ENCODE measurements at regions not wholly inside any gene's neighbourhood (a gene's known extent, or its start where the extent isn't known, plus 50 kb on each side); places are given as distances from the start of the nearest gene placed in this dataset.

- H3K9me3 ChIP-seq (ENCODE audit: control insufficient read depth, low read length), result no peaks in the 10 kb centered on the region
- no peak for TF ChIP-seq CTCF (IDR thresholded peaks at IDR 0.05)
- no peaks in the 10 kb centered on the region for H3K4me1 ChIP-seq
- H3K27me3 ChIP-seq (ENCODE audit: control insufficient read depth, insufficient read depth, low read length), result no peaks in the 10 kb centered on the region
- H3K4me2 ChIP-seq (ENCODE audit: low read length), result no peak overlapping the region
- no peak overlapping the region for H3K27ac ChIP-seq
- no peak overlapping the region for H3K4me3 ChIP-seq (ENCODE audit: low read depth, low read length)
- no peak overlapping the region for H3K9ac ChIP-seq
- H3K36me3 ChIP-seq (ENCODE audit: control insufficient read depth, insufficient read depth, low read length), result no peaks in the 10 kb centered on the region
- H2AFZ ChIP-seq, result no peak overlapping the region
- no peaks in the 10 kb centered on the region for H3K79me2 ChIP-seq
These were observed 75.8 kb upstream of the E2F3 start for GRCh38 chr6:20325641-20326421.

GRCh38 chr6:20326422-20326728, 75.3 kb upstream of the E2F3 start:
- H3K9me3 ChIP-seq (ENCODE audit: control insufficient read depth, low read length), result no peaks in the 10 kb centered on the region
- H3K79me2 ChIP-seq, result no peaks in the 10 kb centered on the region
- no peak overlapping the region for H3K9ac ChIP-seq
- no peak overlapping the region for H3K4me2 ChIP-seq (ENCODE audit: low read length)
- no peak for TF ChIP-seq CTCF (IDR thresholded peaks at IDR 0.05)
- no peaks in the 10 kb centered on the region for H3K36me3 ChIP-seq (ENCODE audit: control insufficient read depth, insufficient read depth, low read length)
- no peaks in the 10 kb centered on the region for H3K27me3 ChIP-seq (ENCODE audit: control insufficient read depth, insufficient read depth, low read length)
- H3K27ac ChIP-seq, result no peak overlapping the region
- no peak overlapping the region for H2AFZ ChIP-seq
- H3K4me1 ChIP-seq, result no peaks in the 10 kb centered on the region
- H3K4me3 ChIP-seq (ENCODE audit: low read depth, low read length), result no peak overlapping the region

GRCh38 chr6:20327141-20327540, 74.5 kb upstream of the E2F3 start:
- H3K27ac ChIP-seq, result no peak overlapping the region
- no peaks in the 10 kb centered on the region for H3K79me2 ChIP-seq
- no peaks in the 10 kb centered on the region for H3K4me1 ChIP-seq
- no peak overlapping the region for H3K4me2 ChIP-seq (ENCODE audit: low read length)
- no peak overlapping the region for H3K4me3 ChIP-seq (ENCODE audit: low read depth, low read length)
- no peaks in the 10 kb centered on the region for H3K27me3 ChIP-seq (ENCODE audit: control insufficient read depth, insufficient read depth, low read length)
- H3K9me3 ChIP-seq (ENCODE audit: control insufficient read depth, low read length), result no peaks in the 10 kb centered on the region
- H3K9ac ChIP-seq, result no peak overlapping the region
- TF ChIP-seq CTCF (IDR thresholded peaks at IDR 0.05), result no peak
- H3K36me3 ChIP-seq (ENCODE audit: control insufficient read depth, insufficient read depth, low read length), result no peaks in the 10 kb centered on the region
- H2AFZ ChIP-seq, result no peak overlapping the region

GRCh38 chr6:20328266-20328923, 73.3 kb upstream of the E2F3 start:
- Histone ChIP-seq H3K27me3 (ENCODE audit: control insufficient read depth, insufficient read depth, low read length) (no peaks in the 10 kb centered on the region), H3K36me3 (ENCODE audit: control insufficient read depth, insufficient read depth, low read length) (no peaks in the 10 kb centered on the region), H3K9ac (no peak overlapping the region), H3K27ac (no peak overlapping the region), H3K9me3 (ENCODE audit: control insufficient read depth, low read length) (no peaks in the 10 kb centered on the region), H3K4me2 (ENCODE audit: low read length) (no peak overlapping the region), H3K4me1 (no peaks in the 10 kb centered on the region), H3K79me2 (no peaks in the 10 kb centered on the region), H3K4me3 (ENCODE audit: low read depth, low read length) (no peak overlapping the region), H2AFZ (no peak overlapping the region)
- no peak for TF ChIP-seq CTCF (IDR thresholded peaks at IDR 0.05)

- Histone ChIP-seq H3K4me2 (ENCODE audit: low read length) (no peak overlapping the region), H3K9ac (no peak overlapping the region), H3K9me3 (ENCODE audit: control insufficient read depth, low read length) (no peaks in the 10 kb centered on the region), H2AFZ (no peak overlapping the region), H3K4me1 (no peaks in the 10 kb centered on the region), H3K4me3 (ENCODE audit: low read depth, low read length) (no peak overlapping the region), H3K27me3 (ENCODE audit: control insufficient read depth, insufficient read depth, low read length) (no peaks in the 10 kb centered on the region), H3K36me3 (ENCODE audit: control insufficient read depth, insufficient read depth, low read length) (no peaks in the 10 kb centered on the region), H3K79me2 (no peaks in the 10 kb centered on the region), H3K27ac (no peak overlapping the region)
- no peak for TF ChIP-seq CTCF (IDR thresholded peaks at IDR 0.05)
These were observed 72.8 kb upstream of the E2F3 start for GRCh38 chr6:20328924-20329300.

Data from parathyroid adenoma (tissue), 2 donors.